Gastroesophageal sphincter (tissue), 3 donors: ENCODE measurements at regions not wholly inside any gene's neighbourhood (a gene's known extent, or its start where the extent isn't known, plus 50 kb on each side); places are given as distances from the start of the nearest gene placed in this dataset.

ENCODE experiments used
- EP300 ChIP-seq: sonication (generic); formaldehyde crosslinking; IDR thresholded peaks from one replicate; pipeline ENCODE4 v1.6.1; 2017; ENCODE audit warnings: antibody characterized with exemption, mild to moderate bottlenecking
- POLR2A ChIP-seq, 2 donors: fragments of 450-650 bp; IDR thresholded peaks; one replicate each; pipeline ENCODE4 v1.6.1; 2017; ENCODE audit warnings: antibody characterized with exemption in 2 of 2, mild to moderate bottlenecking in 2 of 2, moderate library complexity in 1 of 2
- TF ChIP-seq, protein P1 (sequence below), 4 experiments: fragments of 200-600 bp in 2 of 4; fragments of 450-650 bp in 2 of 4; sonication (generic) in 1 of 4; IDR thresholded peaks; one replicate each; pipeline ENCODE4 v1.5.1; 2017 to 2019; ENCODE audit warnings: antibody characterized with exemption in 4 of 4, mild to moderate bottlenecking in 2 of 4, moderate library complexity in 2 of 4

DNA sequence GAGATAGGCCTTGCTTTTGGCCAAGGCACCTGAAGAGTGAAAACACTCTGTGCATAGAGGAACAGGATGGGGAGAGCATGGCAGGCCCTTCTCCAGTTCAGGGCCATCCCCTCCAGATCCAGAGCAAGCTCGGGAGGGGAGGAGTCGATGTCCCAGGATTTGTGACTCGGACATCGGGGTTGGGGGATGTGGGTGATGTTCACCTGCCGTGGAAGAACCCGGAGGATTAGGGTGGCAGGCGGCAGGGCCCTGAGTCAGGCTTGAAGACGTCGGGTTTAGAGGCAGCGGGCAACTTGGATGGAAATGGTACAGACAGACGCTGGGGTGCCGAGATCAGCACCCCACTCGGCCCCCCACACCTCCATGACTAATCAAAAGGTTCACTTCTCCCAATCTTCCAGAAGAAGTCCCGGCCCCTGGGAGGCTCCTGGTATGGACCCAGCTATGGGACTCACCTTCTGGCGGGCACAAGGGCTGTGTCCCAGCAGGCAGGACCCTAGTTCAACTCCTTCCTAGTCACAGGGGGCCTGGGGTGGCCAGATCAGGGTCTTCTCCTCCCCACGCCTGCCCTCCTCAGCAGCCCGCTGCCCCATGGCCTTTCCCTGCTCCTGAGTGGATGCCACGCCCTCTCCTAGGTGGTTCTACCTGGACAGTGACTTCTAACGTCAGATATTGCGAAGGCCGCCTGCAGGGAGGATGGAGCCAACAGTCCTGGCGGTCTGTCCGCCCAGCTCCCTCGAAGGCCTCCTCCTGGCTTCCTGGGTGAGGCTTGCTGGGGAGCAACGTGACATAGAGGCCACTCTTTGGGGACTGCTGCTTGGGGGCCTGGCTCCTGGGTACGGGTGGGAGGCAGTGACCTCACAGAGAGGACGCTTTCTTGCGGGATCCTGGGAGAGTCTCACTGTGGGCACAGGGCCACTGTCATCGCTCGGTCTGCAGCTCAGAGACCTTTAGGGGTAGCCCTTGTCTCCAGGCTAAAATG lies 792.5 kb downstream of the BRD1 start:
- TF ChIP-seq EP300 (no peak), POLR2A (IDR thresholded peaks at IDR 0.05) (no peak)
- TF ChIP-seq, protein P1, sequence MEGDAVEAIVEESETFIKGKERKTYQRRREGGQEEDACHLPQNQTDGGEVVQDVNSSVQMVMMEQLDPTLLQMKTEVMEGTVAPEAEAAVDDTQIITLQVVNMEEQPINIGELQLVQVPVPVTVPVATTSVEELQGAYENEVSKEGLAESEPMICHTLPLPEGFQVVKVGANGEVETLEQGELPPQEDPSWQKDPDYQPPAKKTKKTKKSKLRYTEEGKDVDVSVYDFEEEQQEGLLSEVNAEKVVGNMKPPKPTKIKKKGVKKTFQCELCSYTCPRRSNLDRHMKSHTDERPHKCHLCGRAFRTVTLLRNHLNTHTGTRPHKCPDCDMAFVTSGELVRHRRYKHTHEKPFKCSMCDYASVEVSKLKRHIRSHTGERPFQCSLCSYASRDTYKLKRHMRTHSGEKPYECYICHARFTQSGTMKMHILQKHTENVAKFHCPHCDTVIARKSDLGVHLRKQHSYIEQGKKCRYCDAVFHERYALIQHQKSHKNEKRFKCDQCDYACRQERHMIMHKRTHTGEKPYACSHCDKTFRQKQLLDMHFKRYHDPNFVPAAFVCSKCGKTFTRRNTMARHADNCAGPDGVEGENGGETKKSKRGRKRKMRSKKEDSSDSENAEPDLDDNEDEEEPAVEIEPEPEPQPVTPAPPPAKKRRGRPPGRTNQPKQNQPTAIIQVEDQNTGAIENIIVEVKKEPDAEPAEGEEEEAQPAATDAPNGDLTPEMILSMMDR (IDR thresholded peaks at IDR 0.05): no peak
